OCI-LY3 (cell line): ENCODE measurements at regions not wholly inside any gene's neighbourhood (a gene's known extent, or its start where the extent isn't known, plus 50 kb on each side); places are given as distances from the start of the nearest gene placed in this dataset.
"Not testable (repeated sequence)": the region's sequence is repeated elsewhere in the genome, so short reads cannot be mapped to it uniquely, and the experiment has no call there.

ENCODE experiments used
- CTCF ChIP-seq: fragments of 200-600, 300-600 bp; sonication (generic); IDR thresholded peaks from 2 replicates; pipeline ENCODE4 v1.5.1; 2014; ENCODE audit warnings: antibody characterized with exemption, low read length, low read depth
- EZH2phosphoT487 ChIP-seq: fragments of 200-600 bp; shearing (Covaris generic); IDR thresholded peaks from 2 replicates; pipeline ENCODE4 v1.6.1; 2018; ENCODE audit warnings: antibody characterized with exemption, mixed run types, low read depth

- not testable (repeated sequence) for TF ChIP-seq CTCF, EZH2phosphoT487
Measured at GRCh38 chr17:70453075-70453474, 283.7 kb downstream of the KCNJ2 start.
